Type B pancreatic cell (in vitro differentiated cells): ENCODE measurements at regions not wholly inside any gene's neighbourhood (a gene's known extent, or its start where the extent isn't known, plus 50 kb on each side); places are given as distances from the start of the nearest gene placed in this dataset.
A peak's percentile ranks its signal among the peaks of the same experiment; 100 is the strongest.

Experiments used
- DNase-seq: peaks from one replicate; pipeline ENCODE4 v3.0.0; 2021; ENCODE audit warnings: mixed read lengths; ENCODE audit not compliant: unreplicated experiment; ENCODE audit errors: extremely low spot score
- H3K27ac Mint-ChIP-seq: 2 replicates; pipeline ENCODE4 v1.8.0; 2021; ENCODE audit warnings: mild to moderate bottlenecking, mixed read lengths
- H3K27me3 Mint-ChIP-seq: 2 replicates; pipeline ENCODE4 v1.8.0; 2021; ENCODE audit warnings: mixed read lengths
- H3K36me3 Mint-ChIP-seq: 2 replicates; pipeline ENCODE4 v1.8.0; 2021; ENCODE audit warnings: mixed read lengths
- H3K4me1 Mint-ChIP-seq: one replicate; pipeline ENCODE4 v1.8.0; 2021; ENCODE audit warnings: mixed read lengths; ENCODE audit not compliant: unreplicated experiment
- H3K4me3 Mint-ChIP-seq: 2 replicates; pipeline ENCODE4 v1.8.0; 2021; ENCODE audit warnings: mild to moderate bottlenecking, mixed read lengths
- H3K9me3 Mint-ChIP-seq: 2 replicates; pipeline ENCODE4 v1.8.0; 2021; ENCODE audit warnings: mixed read lengths
- CTCF ChIP-seq: fragments of 200-600 bp; sonication (generic); conservative IDR thresholded peaks from 2 replicates; pipeline ENCODE4 v1.5.0; 2021; ENCODE audit warnings: antibody characterized with exemption, mild to moderate bottlenecking

- no peak for TF ChIP-seq CTCF
- no peaks in the 10 kb centered on the region for H3K9me3 Mint-ChIP-seq
These were observed 642.9 kb downstream of the AJAP1 start for GRCh38 chr1:5297180-5297885.

DNA sequence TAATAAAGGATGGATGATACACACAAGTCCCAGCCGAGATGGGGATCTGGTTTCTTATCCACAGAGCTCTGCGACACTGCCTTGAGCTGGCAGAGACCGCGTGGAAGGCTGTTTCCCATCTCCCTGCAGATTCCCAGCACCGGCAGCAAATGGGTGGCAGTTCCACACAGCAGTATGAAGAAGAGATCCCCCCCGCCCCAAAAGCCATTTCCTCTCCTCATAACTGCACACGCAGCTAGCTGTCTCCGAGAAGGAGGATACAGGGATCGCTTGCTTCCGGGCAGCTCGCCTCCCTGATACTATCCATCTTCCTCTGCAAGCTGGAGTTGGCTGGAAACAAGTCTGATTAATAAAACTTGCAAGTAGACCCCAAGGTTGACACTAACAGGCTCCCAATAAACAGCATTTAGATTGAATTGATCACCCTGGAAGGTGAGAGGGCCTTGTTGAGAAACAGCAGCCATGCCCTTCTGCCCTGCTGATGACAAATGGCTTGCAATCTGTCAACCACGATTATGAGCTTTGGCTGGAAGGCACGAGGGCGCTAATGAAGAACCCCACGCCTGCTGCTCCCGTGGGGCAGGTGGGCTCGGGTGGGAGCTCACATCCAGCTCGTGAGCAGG is 642.3 kb downstream of the AJAP1 start:
- TF ChIP-seq CTCF, result no peak
- Mint-ChIP-seq H3K4me3 (no peak overlapping the region), H3K36me3 (no peaks in the 10 kb centered on the region), H3K4me1 (peaks cover 14% of the 10 kb centered on the region), H3K27me3 (peaks cover 56% of the 10 kb centered on the region), H3K27ac (peak overlapping the region; percentile 15), H3K9me3 (no peaks in the 10 kb centered on the region)
- DNase-seq, result no peak

More at GRCh38 chr1:5297180-5297885, 642.9 kb downstream of the AJAP1 start:
- H3K27ac Mint-ChIP-seq, result no peak overlapping the region
- no peaks in the 10 kb centered on the region for H3K36me3 Mint-ChIP-seq
- DNase-seq, result no peak
- H3K27me3 Mint-ChIP-seq, result peaks cover 56% of the 10 kb centered on the region
- peaks cover 14% of the 10 kb centered on the region for H3K4me1 Mint-ChIP-seq
- no peak overlapping the region for H3K4me3 Mint-ChIP-seq

DNA sequence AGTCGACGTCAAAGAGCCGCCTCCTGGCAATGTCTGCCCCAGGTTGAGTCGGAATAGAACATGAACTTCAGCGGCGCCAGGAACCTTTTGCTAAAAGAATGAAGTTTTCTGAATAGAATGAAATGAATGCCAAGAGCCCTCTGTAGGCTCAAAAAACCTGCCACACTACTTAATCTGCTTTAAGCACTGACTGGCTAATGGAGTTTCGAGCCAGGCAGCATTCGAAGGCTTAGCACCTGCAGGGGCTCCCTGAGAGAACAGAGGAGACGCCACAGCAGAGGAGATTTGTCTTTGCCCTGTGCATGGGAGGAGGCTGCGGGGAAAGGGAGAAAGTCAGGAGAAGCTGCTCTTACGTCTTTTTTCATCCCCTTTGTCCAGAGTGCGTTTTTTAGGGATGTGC is 641.7 kb downstream of the AJAP1 start:
- Mint-ChIP-seq H3K27ac (peak overlapping the region; percentile 15), H3K9me3 (no peaks in the 10 kb centered on the region), H3K36me3 (no peaks in the 10 kb centered on the region), H3K27me3 (peaks cover 56% of the 10 kb centered on the region), H3K4me3 (no peak overlapping the region), H3K4me1 (peaks cover 14% of the 10 kb centered on the region)
- DNase-seq, result no peak
- no peak for TF ChIP-seq CTCF

DNA sequence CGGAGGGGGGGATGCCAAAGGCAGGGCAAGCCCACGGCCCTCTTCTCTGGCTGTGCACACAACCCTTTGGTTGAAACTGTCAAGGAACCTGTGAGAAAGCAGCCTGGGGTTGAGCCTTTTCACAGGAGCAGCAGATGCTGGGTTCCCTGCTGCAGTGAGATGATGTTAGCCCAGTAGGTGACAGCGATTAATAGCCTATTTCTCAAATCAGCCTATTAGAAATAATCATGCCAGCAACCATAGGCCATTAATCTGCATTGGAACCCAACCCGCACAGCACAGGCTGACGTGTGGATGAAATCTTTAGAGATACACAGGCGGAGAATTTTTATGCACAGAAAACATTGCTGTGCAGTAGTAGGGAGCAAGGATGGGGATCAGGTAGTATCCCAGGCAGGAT is 637.5 kb downstream of the AJAP1 start:
- Mint-ChIP-seq H3K27ac (no peak overlapping the region), H3K4me1 (peaks cover 12% of the 10 kb centered on the region), H3K9me3 (no peaks in the 10 kb centered on the region), H3K27me3 (peaks cover 35% of the 10 kb centered on the region), H3K4me3 (no peak overlapping the region), H3K36me3 (no peaks in the 10 kb centered on the region)
- no peak for DNase-seq
- no peak for TF ChIP-seq CTCF

DNA sequence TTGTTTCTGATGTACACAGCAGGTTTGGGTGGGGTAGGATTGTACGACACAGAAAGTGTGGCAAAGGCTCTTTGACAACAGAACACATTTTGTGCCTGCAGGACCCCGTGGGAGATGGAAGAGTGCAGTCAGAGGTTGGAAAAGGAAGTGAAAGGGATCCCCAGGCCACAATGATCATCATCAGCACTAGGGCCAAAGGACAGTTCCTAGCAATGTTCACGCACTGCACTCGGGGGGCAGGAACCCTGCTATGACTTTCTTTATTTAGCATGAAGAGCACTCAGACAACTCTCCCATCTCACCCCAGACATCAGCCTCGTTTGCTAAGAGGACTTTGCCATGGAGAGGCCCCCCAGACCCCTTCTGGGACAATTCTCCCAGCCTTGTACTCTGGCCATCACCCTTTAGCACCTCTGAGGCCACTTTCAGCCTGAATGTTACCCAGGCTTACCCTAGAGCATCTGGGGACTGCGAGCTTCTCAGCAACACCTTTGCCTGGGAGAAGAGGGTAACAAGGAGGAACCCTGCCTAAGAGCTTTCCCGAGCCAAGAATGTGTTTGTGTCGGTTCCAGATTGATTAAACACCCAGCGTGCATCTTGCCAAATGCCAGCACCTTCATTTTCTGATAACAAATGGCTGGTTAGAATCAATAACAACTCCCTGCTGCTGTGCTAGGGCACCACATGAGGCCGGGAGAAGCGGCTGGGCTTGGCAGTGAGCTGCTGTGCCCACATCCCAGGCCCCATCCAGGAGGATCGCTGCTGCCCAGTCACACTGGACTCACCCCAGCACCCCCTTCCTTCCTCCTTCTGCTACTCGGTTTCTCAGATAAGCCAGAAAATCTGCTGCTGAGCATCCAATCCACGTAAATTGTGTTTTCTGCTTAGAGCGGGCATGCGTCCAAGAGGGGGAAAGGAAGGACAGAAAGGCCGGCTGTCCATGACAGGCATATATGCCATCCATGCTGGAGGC is 633.1 kb downstream of the AJAP1 start:
- H3K9me3 Mint-ChIP-seq, result no peaks in the 10 kb centered on the region

More for the DNA sequence above, 633.1 kb downstream of the AJAP1 start:
- H3K27me3 Mint-ChIP-seq, result peaks cover 29% of the 10 kb centered on the region
- no peak for TF ChIP-seq CTCF
- no peak overlapping the region for H3K27ac Mint-ChIP-seq
- no peaks in the 10 kb centered on the region for H3K36me3 Mint-ChIP-seq
- H3K4me3 Mint-ChIP-seq, result no peak overlapping the region
- no peak for DNase-seq
- H3K4me1 Mint-ChIP-seq, result no peaks in the 10 kb centered on the region
